ENCODE measurements at regions not wholly inside any gene's neighbourhood (a gene's known extent, or its start where the extent isn't known, plus 50 kb on each side); places are given as distances from the start of the nearest gene placed in this dataset.

DNA sequence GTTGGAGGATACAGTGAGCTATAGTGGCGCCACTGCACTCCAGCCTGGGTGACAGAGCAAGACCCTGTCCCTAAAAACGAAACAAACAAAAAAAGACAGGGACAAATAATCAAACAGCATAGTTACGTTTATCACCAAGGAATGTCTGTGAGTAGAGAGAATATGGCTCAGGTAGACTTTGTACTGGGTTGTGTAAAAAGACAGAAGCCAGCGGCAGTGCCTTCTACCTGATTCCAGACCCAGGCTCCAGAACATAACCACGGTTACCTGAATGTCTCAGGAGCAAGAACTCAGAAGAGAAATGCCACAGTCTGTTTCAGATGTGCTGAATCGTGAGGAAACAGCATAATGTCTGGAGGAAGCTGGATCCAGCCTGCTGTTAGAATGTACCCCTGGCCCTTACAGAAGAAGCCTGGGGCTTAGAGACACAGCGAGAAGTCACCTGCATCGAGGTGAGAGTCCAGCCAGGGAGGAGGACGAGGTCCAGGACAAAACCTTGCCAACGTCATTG, 60.9 kb upstream of the KAT6B start (continued):
- TF ChIP-seq, protein P1, sequence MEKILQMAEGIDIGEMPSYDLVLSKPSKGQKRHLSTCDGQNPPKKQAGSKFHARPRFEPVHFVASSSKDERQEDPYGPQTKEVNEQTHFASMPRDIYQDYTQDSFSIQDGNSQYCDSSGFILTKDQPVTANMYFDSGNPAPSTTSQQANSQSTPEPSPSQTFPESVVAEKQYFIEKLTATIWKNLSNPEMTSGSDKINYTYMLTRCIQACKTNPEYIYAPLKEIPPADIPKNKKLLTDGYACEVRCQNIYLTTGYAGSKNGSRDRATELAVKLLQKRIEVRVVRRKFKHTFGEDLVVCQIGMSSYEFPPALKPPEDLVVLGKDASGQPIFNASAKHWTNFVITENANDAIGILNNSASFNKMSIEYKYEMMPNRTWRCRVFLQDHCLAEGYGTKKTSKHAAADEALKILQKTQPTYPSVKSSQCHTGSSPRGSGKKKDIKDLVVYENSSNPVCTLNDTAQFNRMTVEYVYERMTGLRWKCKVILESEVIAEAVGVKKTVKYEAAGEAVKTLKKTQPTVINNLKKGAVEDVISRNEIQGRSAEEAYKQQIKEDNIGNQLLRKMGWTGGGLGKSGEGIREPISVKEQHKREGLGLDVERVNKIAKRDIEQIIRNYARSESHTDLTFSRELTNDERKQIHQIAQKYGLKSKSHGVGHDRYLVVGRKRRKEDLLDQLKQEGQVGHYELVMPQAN (conservative IDR thresholded peaks at IDR 0.05), result no peak
- TF ChIP-seq SPI1 (IDR thresholded peaks at IDR 0.05; ENCODE audit: borderline replicate concordance, insufficient read depth, low read depth, low read length), result no peak

DNA sequence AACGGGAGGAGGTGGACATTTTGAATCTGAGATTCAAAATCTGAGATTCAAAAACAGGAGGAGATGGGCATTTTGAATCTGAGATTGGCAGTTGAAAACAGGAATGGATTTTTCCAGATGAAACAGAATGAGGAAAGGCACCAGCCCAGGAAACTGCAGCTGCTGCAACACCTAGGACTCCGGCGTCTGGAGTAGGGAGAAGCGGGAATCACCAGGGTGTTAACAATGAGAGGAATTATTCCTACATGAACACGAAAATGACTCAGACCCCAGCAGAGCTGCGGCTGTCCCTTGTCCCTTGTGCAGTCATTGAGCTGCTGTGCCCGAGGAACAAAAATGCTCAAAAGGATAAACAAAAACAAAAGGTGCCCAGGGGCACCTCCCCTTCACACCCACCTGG, 59.9 kb upstream of the KAT6B start:
- ChIA-PET RAD21 (ENCODE audit: unreplicated experiment) (no interaction called here), SMC1A (ENCODE audit: uncharacterized antibody, unreplicated experiment) (no interaction called here), CTCF (no interaction called here), POLR2A (no interaction called here)
- 67% methylated on average over 7 of the region's 7 CpGs for WGBS (ENCODE audit: insufficient coverage, insufficient replicate concordance, low lambda C conversion rate, missing lambda C conversion rate)
- H3K4me2 ChIP-seq (ENCODE audit: control insufficient read depth, insufficient read depth), result no peak overlapping the region
- no peak for DNase-seq (ENCODE audit: low read depth, low spot score)
- no peaks in the 10 kb centered on the region for H3K36me3 ChIP-seq (ENCODE audit: control insufficient read depth in 2 of 2, insufficient read depth in 2 of 2, low read length in 1 of 2)
- H3K79me2 ChIP-seq (ENCODE audit: control insufficient read depth, insufficient read depth, low read length), result no peaks in the 10 kb centered on the region
- no peaks in the 10 kb centered on the region for H3K9me3 ChIP-seq (replicated peaks; ENCODE audit: control insufficient read depth, insufficient read depth, low read length)
- no peak overlapping the region for H3K9ac ChIP-seq (ENCODE audit: control insufficient read depth, insufficient read depth, low read length)
- H2AFZ ChIP-seq (ENCODE audit: control insufficient read depth, low read depth, low read length), result no peak overlapping the region
- H4K20me1 ChIP-seq (ENCODE audit: control insufficient read depth, insufficient read depth), result no peaks in the 10 kb centered on the region
- H3K4me3 ChIP-seq, result no peak overlapping the region
- no peak for FAIRE-seq
- H3K4me1 ChIP-seq (ENCODE audit: control insufficient read depth, insufficient read depth, low read length), result no peaks in the 10 kb centered on the region
- no peak overlapping the region for H3K27ac ChIP-seq (ENCODE audit: control insufficient read depth, insufficient read depth)
- H3K27me3 ChIP-seq (replicated peaks in 1 of 2; ENCODE audit: control insufficient read depth in 2 of 2, insufficient read depth in 2 of 2, low read length in 1 of 2), result no peaks in the 10 kb centered on the region
- intact Hi-C loops (cut with micrococcal nuclease; ENCODE audit: unreplicated experiment) (no loop called here), in situ Hi-C loops (cut with MboI) (no loop called here)
- ATAC-seq, result no peak
- BruUV-seq (replicated peaks), result no TSS peak
- TF ChIP-seq CEBPB (IDR thresholded peaks at IDR 0.05; ENCODE audit: borderline replicate concordance in 1 of 2, low read depth in 2 of 2, low read length in 2 of 2), result no peak
- TF ChIP-seq NRF1 (conservative IDR thresholded peaks at IDR 0.05; ENCODE audit: low read depth, low read length), result no peak
- TF ChIP-seq, protein P2, sequence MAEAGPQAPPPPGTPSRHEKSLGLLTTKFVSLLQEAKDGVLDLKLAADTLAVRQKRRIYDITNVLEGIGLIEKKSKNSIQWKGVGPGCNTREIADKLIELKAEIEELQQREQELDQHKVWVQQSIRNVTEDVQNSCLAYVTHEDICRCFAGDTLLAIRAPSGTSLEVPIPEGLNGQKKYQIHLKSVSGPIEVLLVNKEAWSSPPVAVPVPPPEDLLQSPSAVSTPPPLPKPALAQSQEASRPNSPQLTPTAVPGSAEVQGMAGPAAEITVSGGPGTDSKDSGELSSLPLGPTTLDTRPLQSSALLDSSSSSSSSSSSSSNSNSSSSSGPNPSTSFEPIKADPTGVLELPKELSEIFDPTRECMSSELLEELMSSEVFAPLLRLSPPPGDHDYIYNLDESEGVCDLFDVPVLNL (IDR thresholded peaks at IDR 0.05; ENCODE audit: low read depth, low read length), result no peak
- no peak for TF ChIP-seq SRF (IDR thresholded peaks at IDR 0.05; ENCODE audit: low read depth in 2 of 2, low read length in 2 of 2)
- TF ChIP-seq ZNF24 (IDR thresholded peaks at IDR 0.05), result no peak
- no peak for TF ChIP-seq NFXL1 (IDR thresholded peaks at IDR 0.05; ENCODE audit: borderline replicate concordance)
- TF ChIP-seq, protein P3, sequence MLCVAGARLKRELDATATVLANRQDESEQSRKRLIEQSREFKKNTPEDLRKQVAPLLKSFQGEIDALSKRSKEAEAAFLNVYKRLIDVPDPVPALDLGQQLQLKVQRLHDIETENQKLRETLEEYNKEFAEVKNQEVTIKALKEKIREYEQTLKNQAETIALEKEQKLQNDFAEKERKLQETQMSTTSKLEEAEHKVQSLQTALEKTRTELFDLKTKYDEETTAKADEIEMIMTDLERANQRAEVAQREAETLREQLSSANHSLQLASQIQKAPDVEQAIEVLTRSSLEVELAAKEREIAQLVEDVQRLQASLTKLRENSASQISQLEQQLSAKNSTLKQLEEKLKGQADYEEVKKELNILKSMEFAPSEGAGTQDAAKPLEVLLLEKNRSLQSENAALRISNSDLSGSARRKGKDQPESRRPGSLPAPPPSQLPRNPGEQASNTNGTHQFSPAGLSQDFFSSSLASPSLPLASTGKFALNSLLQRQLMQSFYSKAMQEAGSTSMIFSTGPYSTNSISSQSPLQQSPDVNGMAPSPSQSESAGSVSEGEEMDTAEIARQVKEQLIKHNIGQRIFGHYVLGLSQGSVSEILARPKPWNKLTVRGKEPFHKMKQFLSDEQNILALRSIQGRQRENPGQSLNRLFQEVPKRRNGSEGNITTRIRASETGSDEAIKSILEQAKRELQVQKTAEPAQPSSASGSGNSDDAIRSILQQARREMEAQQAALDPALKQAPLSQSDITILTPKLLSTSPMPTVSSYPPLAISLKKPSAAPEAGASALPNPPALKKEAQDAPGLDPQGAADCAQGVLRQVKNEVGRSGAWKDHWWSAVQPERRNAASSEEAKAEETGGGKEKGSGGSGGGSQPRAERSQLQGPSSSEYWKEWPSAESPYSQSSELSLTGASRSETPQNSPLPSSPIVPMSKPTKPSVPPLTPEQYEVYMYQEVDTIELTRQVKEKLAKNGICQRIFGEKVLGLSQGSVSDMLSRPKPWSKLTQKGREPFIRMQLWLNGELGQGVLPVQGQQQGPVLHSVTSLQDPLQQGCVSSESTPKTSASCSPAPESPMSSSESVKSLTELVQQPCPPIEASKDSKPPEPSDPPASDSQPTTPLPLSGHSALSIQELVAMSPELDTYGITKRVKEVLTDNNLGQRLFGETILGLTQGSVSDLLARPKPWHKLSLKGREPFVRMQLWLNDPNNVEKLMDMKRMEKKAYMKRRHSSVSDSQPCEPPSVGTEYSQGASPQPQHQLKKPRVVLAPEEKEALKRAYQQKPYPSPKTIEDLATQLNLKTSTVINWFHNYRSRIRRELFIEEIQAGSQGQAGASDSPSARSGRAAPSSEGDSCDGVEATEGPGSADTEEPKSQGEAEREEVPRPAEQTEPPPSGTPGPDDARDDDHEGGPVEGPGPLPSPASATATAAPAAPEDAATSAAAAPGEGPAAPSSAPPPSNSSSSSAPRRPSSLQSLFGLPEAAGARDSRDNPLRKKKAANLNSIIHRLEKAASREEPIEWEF (IDR thresholded peaks at IDR 0.05; ENCODE audit: insufficient replicate concordance, low read depth, low read length), result no peak
- no peak for TF ChIP-seq GABPA (IDR thresholded peaks at IDR 0.05; ENCODE audit: low read depth)
- no peak for TF ChIP-seq EGR1 (IDR thresholded peaks at IDR 0.05; ENCODE audit: borderline replicate concordance in 1 of 2, low read depth in 2 of 2, low read length in 2 of 2)
- TF ChIP-seq ESRRA (IDR thresholded peaks at IDR 0.05; ENCODE audit: low read length), result no peak
- TF ChIP-seq, protein P4, sequence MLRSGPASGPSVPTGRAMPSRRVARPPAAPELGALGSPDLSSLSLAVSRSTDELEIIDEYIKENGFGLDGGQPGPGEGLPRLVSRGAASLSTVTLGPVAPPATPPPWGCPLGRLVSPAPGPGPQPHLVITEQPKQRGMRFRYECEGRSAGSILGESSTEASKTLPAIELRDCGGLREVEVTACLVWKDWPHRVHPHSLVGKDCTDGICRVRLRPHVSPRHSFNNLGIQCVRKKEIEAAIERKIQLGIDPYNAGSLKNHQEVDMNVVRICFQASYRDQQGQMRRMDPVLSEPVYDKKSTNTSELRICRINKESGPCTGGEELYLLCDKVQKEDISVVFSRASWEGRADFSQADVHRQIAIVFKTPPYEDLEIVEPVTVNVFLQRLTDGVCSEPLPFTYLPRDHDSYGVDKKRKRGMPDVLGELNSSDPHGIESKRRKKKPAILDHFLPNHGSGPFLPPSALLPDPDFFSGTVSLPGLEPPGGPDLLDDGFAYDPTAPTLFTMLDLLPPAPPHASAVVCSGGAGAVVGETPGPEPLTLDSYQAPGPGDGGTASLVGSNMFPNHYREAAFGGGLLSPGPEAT (IDR thresholded peaks at IDR 0.05; ENCODE audit: low read depth), result no peak

All from GM12878 (cell line).